ENCODE measurements at regions not wholly inside any gene's neighbourhood (a gene's known extent, or its start where the extent isn't known, plus 50 kb on each side); places are given as distances from the start of the nearest gene placed in this dataset.

GRCh38 chr9:134552349-134552990 is 89.1 kb upstream of the COL5A1 start:
- Histone ChIP-seq H3K4me1 (ENCODE audit: control insufficient read depth in 1 of 2, insufficient read depth in 2 of 2, low read length in 2 of 2) (peaks cover 0 to 3% of the 10 kb centered on the region in 2 donors), H3K9me3 (ENCODE audit: control insufficient read depth in 1 of 2, low read length in 2 of 2) (no peaks in the 10 kb centered on the region), H3K4me3 (ENCODE audit: low read depth in 1 of 2, low read length in 2 of 2) (no peak overlapping the region), H3K27ac (ENCODE audit: low read depth, low read length) (no peak overlapping the region), H3K36me3 (ENCODE audit: control insufficient read depth in 1 of 2, insufficient read depth in 2 of 2, low read length in 2 of 2) (no peaks in the 10 kb centered on the region), H3K9ac (ENCODE audit: low read depth in 1 of 2, low read length in 2 of 2) (no peak overlapping the region), H3K27me3 (ENCODE audit: control insufficient read depth in 1 of 2, insufficient read depth in 2 of 2, low read length in 2 of 2) (no peaks in the 10 kb centered on the region)

- peaks cover 0 to 3% of the 10 kb centered on the region in 2 donors for H3K4me1 ChIP-seq (ENCODE audit: control insufficient read depth in 1 of 2, insufficient read depth in 2 of 2, low read length in 2 of 2)
- no peaks in the 10 kb centered on the region for H3K36me3 ChIP-seq (ENCODE audit: control insufficient read depth in 1 of 2, insufficient read depth in 2 of 2, low read length in 2 of 2)
- no peak overlapping the region for H3K27ac ChIP-seq (ENCODE audit: low read depth, low read length)
- H3K9me3 ChIP-seq (ENCODE audit: control insufficient read depth in 1 of 2, low read length in 2 of 2) = no peaks in the 10 kb centered on the region
- no peak overlapping the region for H3K9ac ChIP-seq (ENCODE audit: low read depth in 1 of 2, low read length in 2 of 2)
- no peak overlapping the region for H3K4me3 ChIP-seq (ENCODE audit: low read depth in 1 of 2, low read length in 2 of 2)
- H3K27me3 ChIP-seq (ENCODE audit: control insufficient read depth in 1 of 2, insufficient read depth in 2 of 2, low read length in 2 of 2) = no peaks in the 10 kb centered on the region
These were observed 88.3 kb upstream of the COL5A1 start for GRCh38 chr9:134553061-134553891.

- no peak overlapping the region for H3K9ac ChIP-seq (ENCODE audit: low read depth in 1 of 2, low read length in 2 of 2)
- H3K27ac ChIP-seq (ENCODE audit: low read depth, low read length) = no peak overlapping the region
- H3K4me1 ChIP-seq (ENCODE audit: control insufficient read depth in 1 of 2, insufficient read depth in 2 of 2, low read length in 2 of 2) = peaks cover 0 to 3% of the 10 kb centered on the region in 2 donors
- H3K9me3 ChIP-seq (ENCODE audit: control insufficient read depth in 1 of 2, low read length in 2 of 2) = no peaks in the 10 kb centered on the region
- no peaks in the 10 kb centered on the region for H3K36me3 ChIP-seq (ENCODE audit: control insufficient read depth in 1 of 2, insufficient read depth in 2 of 2, low read length in 2 of 2)
- no peaks in the 10 kb centered on the region for H3K27me3 ChIP-seq (ENCODE audit: control insufficient read depth in 1 of 2, insufficient read depth in 2 of 2, low read length in 2 of 2)
- H3K4me3 ChIP-seq (ENCODE audit: low read depth in 1 of 2, low read length in 2 of 2) = no peak overlapping the region
These were observed 87.6 kb upstream of the COL5A1 start for GRCh38 chr9:134553996-134554372.

- Histone ChIP-seq H3K27me3 (ENCODE audit: control insufficient read depth in 1 of 2, insufficient read depth in 2 of 2, low read length in 2 of 2) (no peaks in the 10 kb centered on the region), H3K9ac (ENCODE audit: low read depth in 1 of 2, low read length in 2 of 2) (no peak overlapping the region), H3K4me1 (ENCODE audit: control insufficient read depth in 1 of 2, insufficient read depth in 2 of 2, low read length in 2 of 2) (peaks cover 0 to 3% of the 10 kb centered on the region in 2 donors), H3K36me3 (ENCODE audit: control insufficient read depth in 1 of 2, insufficient read depth in 2 of 2, low read length in 2 of 2) (no peaks in the 10 kb centered on the region), H3K9me3 (ENCODE audit: control insufficient read depth in 1 of 2, low read length in 2 of 2) (no peaks in the 10 kb centered on the region), H3K4me3 (ENCODE audit: low read depth in 1 of 2, low read length in 2 of 2) (no peak overlapping the region), H3K27ac (ENCODE audit: low read depth, low read length) (no peak overlapping the region)
These were observed 87.1 kb upstream of the COL5A1 start for GRCh38 chr9:134554373-134555093.

GRCh38 chr9:134555094-134555650 is 86.4 kb upstream of the COL5A1 start:
- Histone ChIP-seq H3K27ac (ENCODE audit: low read depth, low read length) (no peak overlapping the region), H3K9ac (ENCODE audit: low read depth in 1 of 2, low read length in 2 of 2) (no peak overlapping the region), H3K27me3 (ENCODE audit: control insufficient read depth in 1 of 2, insufficient read depth in 2 of 2, low read length in 2 of 2) (no peaks in the 10 kb centered on the region), H3K9me3 (ENCODE audit: control insufficient read depth in 1 of 2, low read length in 2 of 2) (no peaks in the 10 kb centered on the region), H3K4me3 (ENCODE audit: low read depth in 1 of 2, low read length in 2 of 2) (no peak overlapping the region), H3K4me1 (ENCODE audit: control insufficient read depth in 1 of 2, insufficient read depth in 2 of 2, low read length in 2 of 2) (peaks cover 0 to 3% of the 10 kb centered on the region in 2 donors), H3K36me3 (ENCODE audit: control insufficient read depth in 1 of 2, insufficient read depth in 2 of 2, low read length in 2 of 2) (no peaks in the 10 kb centered on the region)

GRCh38 chr9:134556531-134557068 is 85.0 kb upstream of the COL5A1 start:
- H3K9me3 ChIP-seq (ENCODE audit: control insufficient read depth in 1 of 2, low read length in 2 of 2) = no peaks in the 10 kb centered on the region
- H3K4me1 ChIP-seq (ENCODE audit: control insufficient read depth in 1 of 2, insufficient read depth in 2 of 2, low read length in 2 of 2) = peaks cover 0 to 3% of the 10 kb centered on the region in 2 donors
- H3K27ac ChIP-seq (ENCODE audit: low read depth, low read length) = no peak overlapping the region
- no peak overlapping the region for H3K4me3 ChIP-seq (ENCODE audit: low read depth in 1 of 2, low read length in 2 of 2)
- no peak overlapping the region for H3K9ac ChIP-seq (ENCODE audit: low read depth in 1 of 2, low read length in 2 of 2)
- H3K36me3 ChIP-seq (ENCODE audit: control insufficient read depth in 1 of 2, insufficient read depth in 2 of 2, low read length in 2 of 2) = no peaks in the 10 kb centered on the region
- no peaks in the 10 kb centered on the region for H3K27me3 ChIP-seq (ENCODE audit: control insufficient read depth in 1 of 2, insufficient read depth in 2 of 2, low read length in 2 of 2)

- peaks cover 0 to 1% of the 10 kb centered on the region in 2 donors for H3K4me1 ChIP-seq (ENCODE audit: control insufficient read depth in 1 of 2, insufficient read depth in 2 of 2, low read length in 2 of 2)
- no peak overlapping the region for H3K27ac ChIP-seq (ENCODE audit: low read depth, low read length)
- H3K4me3 ChIP-seq (ENCODE audit: low read depth in 1 of 2, low read length in 2 of 2) = no peak overlapping the region
- no peaks in the 10 kb centered on the region for H3K9me3 ChIP-seq (ENCODE audit: control insufficient read depth in 1 of 2, low read length in 2 of 2)
- H3K9ac ChIP-seq (ENCODE audit: low read depth in 1 of 2, low read length in 2 of 2) = no peak overlapping the region
- H3K36me3 ChIP-seq (ENCODE audit: control insufficient read depth in 1 of 2, insufficient read depth in 2 of 2, low read length in 2 of 2) = no peaks in the 10 kb centered on the region
- no peaks in the 10 kb centered on the region for H3K27me3 ChIP-seq (ENCODE audit: control insufficient read depth in 1 of 2, insufficient read depth in 2 of 2, low read length in 2 of 2)
These were observed 84.3 kb upstream of the COL5A1 start for GRCh38 chr9:134557331-134557730.

GRCh38 chr9:134558124-134558905 is 83.3 kb upstream of the COL5A1 start:
- no peaks in the 10 kb centered on the region for H3K4me1 ChIP-seq (ENCODE audit: control insufficient read depth in 1 of 2, insufficient read depth in 2 of 2, low read length in 2 of 2)
- H3K9ac ChIP-seq (ENCODE audit: low read depth in 1 of 2, low read length in 2 of 2) = no peak overlapping the region
- H3K36me3 ChIP-seq (ENCODE audit: control insufficient read depth in 1 of 2, insufficient read depth in 2 of 2, low read length in 2 of 2) = no peaks in the 10 kb centered on the region
- H3K27me3 ChIP-seq (ENCODE audit: control insufficient read depth in 1 of 2, insufficient read depth in 2 of 2, low read length in 2 of 2) = no peaks in the 10 kb centered on the region
- H3K27ac ChIP-seq (ENCODE audit: low read depth, low read length) = no peak overlapping the region
- no peaks in the 10 kb centered on the region for H3K9me3 ChIP-seq (ENCODE audit: control insufficient read depth in 1 of 2, low read length in 2 of 2)
- H3K4me3 ChIP-seq (ENCODE audit: low read depth in 1 of 2, low read length in 2 of 2) = no peak overlapping the region

GRCh38 chr9:134559013-134559412 is 82.6 kb upstream of the COL5A1 start:
- Histone ChIP-seq H3K36me3 (ENCODE audit: control insufficient read depth in 1 of 2, insufficient read depth in 2 of 2, low read length in 2 of 2) (no peaks in the 10 kb centered on the region), H3K27me3 (ENCODE audit: control insufficient read depth in 1 of 2, insufficient read depth in 2 of 2, low read length in 2 of 2) (no peaks in the 10 kb centered on the region), H3K9me3 (ENCODE audit: control insufficient read depth in 1 of 2, low read length in 2 of 2) (no peaks in the 10 kb centered on the region), H3K27ac (ENCODE audit: low read depth, low read length) (no peak overlapping the region), H3K4me1 (ENCODE audit: control insufficient read depth in 1 of 2, insufficient read depth in 2 of 2, low read length in 2 of 2) (no peaks in the 10 kb centered on the region), H3K4me3 (ENCODE audit: low read depth in 1 of 2, low read length in 2 of 2) (no peak overlapping the region), H3K9ac (ENCODE audit: low read depth in 1 of 2, low read length in 2 of 2) (no peak overlapping the region)

All from duodenal mucosa (tissue), 2 donors.